ENCODE measurements at regions not wholly inside any gene's neighbourhood (a gene's known extent, or its start where the extent isn't known, plus 50 kb on each side); places are given as distances from the start of the nearest gene placed in this dataset.

- no peaks in the 10 kb centered on the region; the same call in 1 of the 2 replicates for H3K27me3 ChIP-seq (ENCODE audit: low read depth)
- H3K36me3 ChIP-seq (replicated peaks) = no peaks in the 10 kb centered on the region
- H3K4me3 ChIP-seq = no peak overlapping the region
- no peaks in the 10 kb centered on the region for H3K4me1 ChIP-seq
- DNase-seq (ENCODE audit: low spot score in 2 of 2) = no peak
- in situ Hi-C loops (cut with MboI; ENCODE audit: low sequenced_read_pairs) = no loop called here
- no peaks in the 10 kb centered on the region for H3K9me3 ChIP-seq
Observed at GRCh38 chr7:155360495-155361345, 63.0 kb downstream of the INSIG1 start.

GRCh38 chr7:155361346-155361680 is 63.6 kb downstream of the INSIG1 start:
- in situ Hi-C loops (cut with MboI; ENCODE audit: low sequenced_read_pairs) = no loop called here
- no peaks in the 10 kb centered on the region for H3K9me3 ChIP-seq

GRCh38 chr7:155361947-155362346 is 64.3 kb downstream of the INSIG1 start:
- H3K4me3 ChIP-seq = no peak overlapping the region
- no peak for DNase-seq (ENCODE audit: low spot score in 2 of 2)
- no peaks in the 10 kb centered on the region for H3K4me1 ChIP-seq
- H3K27me3 ChIP-seq (ENCODE audit: low read depth) = no peaks in the 10 kb centered on the region; the same call in 1 of the 2 replicates
- H3K9me3 ChIP-seq = no peaks in the 10 kb centered on the region
- H3K36me3 ChIP-seq (replicated peaks) = no peaks in the 10 kb centered on the region
- in situ Hi-C loops (cut with MboI; ENCODE audit: low sequenced_read_pairs) = no loop called here

More at GRCh38 chr7:155361346-155361680, 63.6 kb downstream of the INSIG1 start:
- H3K27me3 ChIP-seq (ENCODE audit: low read depth) = no peaks in the 10 kb centered on the region; the same call in 1 of the 2 replicates
- no peaks in the 10 kb centered on the region for H3K4me1 ChIP-seq
- H3K36me3 ChIP-seq (replicated peaks) = no peaks in the 10 kb centered on the region
- H3K4me3 ChIP-seq = no peak overlapping the region
- DNase-seq (ENCODE audit: low spot score in 2 of 2) = no peak

- DNase-seq (ENCODE audit: low spot score in 2 of 2) = no peak
- Histone ChIP-seq H3K9me3 (no peaks in the 10 kb centered on the region), H3K36me3 (replicated peaks) (no peaks in the 10 kb centered on the region), H3K4me3 (no peak overlapping the region), H3K4me1 (no peaks in the 10 kb centered on the region), H3K27me3 (ENCODE audit: low read depth) (no peaks in the 10 kb centered on the region; the same call in 1 of the 2 replicates)
- in situ Hi-C loops (cut with MboI; ENCODE audit: low sequenced_read_pairs) = no loop called here
Observed at GRCh38 chr7:155362380-155363145, 64.9 kb downstream of the INSIG1 start.

GRCh38 chr7:155363146-155363539 is 65.5 kb downstream of the INSIG1 start:
- Histone ChIP-seq H3K36me3 (replicated peaks) (no peaks in the 10 kb centered on the region), H3K27me3 (ENCODE audit: low read depth) (no peaks in the 10 kb centered on the region; the same call in 1 of the 2 replicates), H3K4me1 (no peaks in the 10 kb centered on the region), H3K4me3 (no peak overlapping the region), H3K9me3 (no peaks in the 10 kb centered on the region)
- DNase-seq (ENCODE audit: low spot score in 2 of 2) = no peak
- in situ Hi-C loops (cut with MboI; ENCODE audit: low sequenced_read_pairs) = no loop called here

GRCh38 chr7:155363852-155364600 is 66.3 kb downstream of the INSIG1 start:
- Histone ChIP-seq H3K4me3 (no peak overlapping the region), H3K36me3 (replicated peaks) (no peaks in the 10 kb centered on the region), H3K27me3 (ENCODE audit: low read depth) (no peaks in the 10 kb centered on the region; the same call in 1 of the 2 replicates), H3K4me1 (no peaks in the 10 kb centered on the region), H3K9me3 (no peaks in the 10 kb centered on the region)
- in situ Hi-C loops (cut with MboI; ENCODE audit: low sequenced_read_pairs) = no loop called here
- DNase-seq (ENCODE audit: low spot score in 2 of 2) = no peak

- H3K27me3 ChIP-seq (ENCODE audit: low read depth) = no peaks in the 10 kb centered on the region; the same call in 1 of the 2 replicates
- no peak for DNase-seq (ENCODE audit: low spot score in 2 of 2)
Observed at GRCh38 chr7:155365146-155365874, 67.6 kb downstream of the INSIG1 start.

GRCh38 chr7:155368894-155369600 is 71.4 kb downstream of the INSIG1 start:
- Histone ChIP-seq H3K9me3 (no peaks in the 10 kb centered on the region), H3K4me3 (no peak overlapping the region), H3K4me1 (no peaks in the 10 kb centered on the region), H3K27me3 (ENCODE audit: low read depth) (peaks cover 13% of the 10 kb centered on the region), H3K36me3 (replicated peaks) (no peaks in the 10 kb centered on the region)
- in situ Hi-C loops (cut with MboI; ENCODE audit: low sequenced_read_pairs) = no loop called here
- no peak for DNase-seq (ENCODE audit: low spot score in 2 of 2)

More at GRCh38 chr7:155365146-155365874, 67.6 kb downstream of the INSIG1 start:
- in situ Hi-C loops (cut with MboI; ENCODE audit: low sequenced_read_pairs) = no loop called here
- Histone ChIP-seq H3K9me3 (no peaks in the 10 kb centered on the region), H3K36me3 (replicated peaks) (no peaks in the 10 kb centered on the region), H3K4me1 (no peaks in the 10 kb centered on the region), H3K4me3 (no peak overlapping the region)

GRCh38 chr7:155369766-155370165 is 72.1 kb downstream of the INSIG1 start:
- in situ Hi-C loops (cut with MboI; ENCODE audit: low sequenced_read_pairs) = no loop called here
- no peaks in the 10 kb centered on the region for H3K36me3 ChIP-seq (replicated peaks)
- H3K9me3 ChIP-seq = no peaks in the 10 kb centered on the region
- DNase-seq (ENCODE audit: low spot score in 2 of 2) = no peak
- no peaks in the 10 kb centered on the region for H3K4me1 ChIP-seq
- peaks cover 18% of the 10 kb centered on the region for H3K27me3 ChIP-seq (ENCODE audit: low read depth)
- no peak overlapping the region for H3K4me3 ChIP-seq

- Histone ChIP-seq H3K9me3 (no peaks in the 10 kb centered on the region), H3K4me3 (no peak overlapping the region), H3K36me3 (replicated peaks) (no peaks in the 10 kb centered on the region), H3K4me1 (no peaks in the 10 kb centered on the region), H3K27me3 (ENCODE audit: low read depth) (peaks cover 34% of the 10 kb centered on the region)
- in situ Hi-C loops (cut with MboI; ENCODE audit: low sequenced_read_pairs) = no loop called here
- DNase-seq (ENCODE audit: low spot score in 2 of 2) = no peak
Observed at GRCh38 chr7:155371331-155371883, 73.7 kb downstream of the INSIG1 start.

- in situ Hi-C loops (cut with MboI; ENCODE audit: low sequenced_read_pairs) = no loop called here
- no peak for DNase-seq (ENCODE audit: low spot score in 2 of 2)
- no peaks in the 10 kb centered on the region for H3K4me1 ChIP-seq
- no peaks in the 10 kb centered on the region for H3K36me3 ChIP-seq (replicated peaks)
- H3K4me3 ChIP-seq = no peak overlapping the region
- peaks cover 41% of the 10 kb centered on the region for H3K27me3 ChIP-seq (ENCODE audit: low read depth)
- no peaks in the 10 kb centered on the region for H3K9me3 ChIP-seq
Observed at GRCh38 chr7:155371884-155372781, 74.5 kb downstream of the INSIG1 start.
